Pons (tissue), 1 donor: ENCODE measurements at regions not wholly inside any gene's neighbourhood (a gene's known extent, or its start where the extent isn't known, plus 50 kb on each side); places are given as distances from the start of the nearest gene placed in this dataset.
A peak's percentile ranks its signal among the peaks of the same experiment; 100 is the strongest.
"Not testable (repeated sequence)": the region's sequence is repeated elsewhere in the genome, so short reads cannot be mapped to it uniquely, and the experiment has no call there.

Experiments
- DNase-seq: peaks from one replicate; pipeline ENCODE4 v3.0.0-alpha.2; 2016; ENCODE audit warnings: low spot score

GRCh38 chr5:165407352-165407751 lies 1901.9 kb downstream of the MAT2B start:
- DNase-seq, result no peak

- no peak for DNase-seq
Observed at GRCh38 chr5:165410476-165410875, 1905.1 kb downstream of the MAT2B start.

- not testable (repeated sequence) for DNase-seq
Observed at GRCh38 chr5:165411532-165411931, 1906.1 kb downstream of the MAT2B start.

GRCh38 chr5:165420493-165420892 lies 1915.1 kb downstream of the MAT2B start:
- no peak for DNase-seq

- no peak for DNase-seq
Observed at GRCh38 chr5:165423697-165424299, 1918.4 kb downstream of the MAT2B start.

GRCh38 chr5:165425594-165425993 lies 1920.2 kb downstream of the MAT2B start:
- no peak for DNase-seq

- DNase-seq, result no peak
Observed at GRCh38 chr5:165448753-165449152, 1943.3 kb downstream of the MAT2B start.

GRCh38 chr5:165457859-165458481 lies 1952.6 kb downstream of the MAT2B start:
- DNase-seq, result peak; percentile 61

GRCh38 chr5:165459232-165459631 lies 1953.8 kb downstream of the MAT2B start:
- DNase-seq, result no peak

GRCh38 chr5:165460911-165461310 lies 1955.5 kb downstream of the MAT2B start:
- no peak for DNase-seq

- no peak for DNase-seq
Observed at GRCh38 chr5:165477546-165477945, 1972.1 kb downstream of the MAT2B start.

- no peak for DNase-seq
Observed at GRCh38 chr5:165495829-165496380, 1990.5 kb downstream of the MAT2B start.

- peak; percentile 48 for DNase-seq
Observed at GRCh38 chr5:165497707-165498106, 1992.3 kb downstream of the MAT2B start.

- DNase-seq, result no peak
Observed at GRCh38 chr5:165502893-165503691, 1997.7 kb downstream of the MAT2B start.

- peak; percentile 59 for DNase-seq
Observed at GRCh38 chr5:165504674-165505073, 1999.3 kb downstream of the MAT2B start.

GRCh38 chr5:165508286-165508685 lies 2002.9 kb downstream of the MAT2B start:
- no peak for DNase-seq

GRCh38 chr5:165508861-165509260 lies 2003.4 kb downstream of the MAT2B start:
- DNase-seq, result no peak

GRCh38 chr5:165521816-165522610 lies 2016.6 kb downstream of the MAT2B start:
- peak; percentile 12 for DNase-seq

- no peak for DNase-seq
Observed at GRCh38 chr5:165525271-165525670, 2019.9 kb downstream of the MAT2B start.

- no peak for DNase-seq
Observed at GRCh38 chr5:165526357-165526756, 2020.9 kb downstream of the MAT2B start.

- DNase-seq, result no peak
Observed at GRCh38 chr5:165527577-165527976, 2022.2 kb downstream of the MAT2B start.

GRCh38 chr5:165538065-165538464 lies 2032.6 kb downstream of the MAT2B start:
- no peak for DNase-seq
